DMS 273 (cell line): ENCODE measurements at regions not wholly inside any gene's neighbourhood (a gene's known extent, or its start where the extent isn't known, plus 50 kb on each side); places are given as distances from the start of the nearest gene placed in this dataset.
"Not testable (repeated sequence)": the region's sequence is repeated elsewhere in the genome, so short reads cannot be mapped to it uniquely, and the experiment has no call there.

ENCODE experiments used
- DNase-seq: peaks from one replicate; lab custom pipeline; 2025; ENCODE audit not compliant: unreplicated experiment; lab: John Stamatoyannopoulos, UW

DNA sequence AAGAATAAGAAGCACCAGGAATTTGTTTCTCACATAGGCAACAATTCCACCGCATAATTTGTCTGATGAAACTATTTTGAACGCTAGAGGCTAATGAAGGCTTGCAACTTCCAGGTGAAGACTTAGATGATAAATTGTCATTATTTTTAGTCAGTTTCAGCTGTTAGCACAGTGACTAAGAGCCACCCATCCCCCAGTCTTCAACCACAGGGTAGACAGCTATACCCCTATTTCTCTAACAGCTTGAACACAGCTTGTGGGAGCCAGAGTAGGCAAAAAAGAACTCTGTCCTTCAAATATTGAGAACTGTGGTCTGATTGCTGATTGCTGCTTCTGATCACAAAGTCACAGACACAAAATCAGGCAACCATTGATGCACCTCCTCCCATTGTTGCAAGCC is 1124.8 kb upstream of the PRR20A start:
- no peak for DNase-seq

DNA sequence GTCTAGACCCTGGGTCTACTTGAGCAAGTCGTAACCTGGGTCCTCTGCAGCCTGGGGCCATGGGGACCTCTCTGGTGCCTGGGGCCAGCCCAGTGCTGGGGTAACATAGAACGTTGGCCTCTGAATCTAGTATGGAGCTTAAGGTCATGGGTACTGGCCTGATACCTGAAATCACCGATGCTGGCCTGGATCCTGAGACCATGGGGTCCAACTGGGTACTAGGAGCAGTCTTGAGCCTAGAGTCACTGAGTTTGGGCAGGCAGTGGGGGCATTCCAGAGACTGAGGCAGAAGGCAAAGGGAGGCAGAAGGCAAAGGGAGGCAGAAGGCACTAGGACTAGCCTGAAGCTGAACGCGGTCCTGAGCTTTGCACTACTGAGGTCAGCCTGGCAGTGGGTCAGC is 1121.1 kb upstream of the PRR20A start:
- no peak for DNase-seq

- no peak for DNase-seq
Measured at GRCh38 chr13:56020425-56020824, 1120.3 kb upstream of the PRR20A start.

DNA sequence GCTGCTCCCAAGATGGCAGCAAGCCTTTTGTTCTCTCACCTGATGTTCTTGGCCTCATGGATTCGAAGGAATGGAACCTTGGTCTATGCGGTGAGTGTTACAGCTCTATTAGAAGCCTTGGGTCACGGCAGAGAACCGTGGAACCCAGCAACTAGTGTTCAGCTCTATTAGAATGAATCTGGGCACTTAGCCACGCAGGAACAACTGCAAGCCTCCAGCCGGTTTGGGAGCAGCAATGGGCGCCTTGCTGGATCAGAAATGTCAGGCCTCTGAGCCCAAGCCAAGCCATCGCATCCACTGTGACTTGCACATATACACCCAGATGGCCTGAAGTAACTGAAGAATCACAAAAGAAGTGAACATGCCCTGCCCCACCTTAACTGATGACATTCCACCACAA is 1100.7 kb upstream of the PRR20A start:
- DNase-seq, result no peak

GRCh38 chr13:56066321-56066720 is 1074.4 kb upstream of the PRR20A start:
- no peak for DNase-seq

- peak; percentile 1 for DNase-seq
Measured at GRCh38 chr13:56102641-56103040, 1038.1 kb upstream of the PRR20A start.

DNA sequence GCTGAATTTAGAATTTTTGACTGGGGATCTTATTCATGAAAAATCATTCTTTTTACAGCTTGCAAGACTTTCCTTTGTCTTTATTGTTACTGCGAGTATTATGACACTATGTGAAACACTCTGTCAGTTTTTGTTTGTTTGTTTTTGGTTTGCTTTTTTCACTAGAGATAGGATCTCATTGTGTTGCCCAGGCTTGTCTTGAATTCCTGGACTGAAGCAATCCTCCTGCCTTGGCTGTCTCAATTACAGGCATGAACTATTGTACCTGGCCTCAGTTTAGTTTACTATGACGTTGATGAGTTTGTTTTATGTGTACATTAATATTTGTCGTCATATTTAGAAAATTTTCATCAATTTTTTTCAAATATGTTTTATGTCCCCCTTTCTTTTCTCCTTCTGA is 1030.0 kb upstream of the PRR20A start:
- no peak for DNase-seq

DNA sequence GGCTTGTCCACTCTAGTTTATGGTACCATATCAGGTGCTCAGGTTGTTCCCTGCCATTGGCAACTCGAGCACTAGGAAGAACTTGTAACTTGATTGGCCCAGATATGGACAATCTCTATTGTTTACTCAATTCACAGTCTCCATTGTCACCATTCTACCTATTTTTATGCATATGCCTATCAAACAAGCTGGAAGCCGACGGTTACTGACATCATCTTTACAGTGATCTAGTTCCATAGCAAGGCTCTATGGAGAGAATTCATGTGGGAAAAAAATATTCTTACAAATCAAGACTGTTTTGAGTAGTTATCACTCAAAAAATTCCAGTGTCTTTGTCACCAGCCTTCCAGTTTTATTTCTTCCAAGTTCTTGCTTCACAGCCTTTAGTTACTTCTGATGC is 1006.2 kb upstream of the PRR20A start:
- DNase-seq, result no peak

- DNase-seq, result no peak
Measured at GRCh38 chr13:56166864-56167263, 973.9 kb upstream of the PRR20A start.

- no peak for DNase-seq
Measured at GRCh38 chr13:56168581-56168980, 972.1 kb upstream of the PRR20A start.

DNA sequence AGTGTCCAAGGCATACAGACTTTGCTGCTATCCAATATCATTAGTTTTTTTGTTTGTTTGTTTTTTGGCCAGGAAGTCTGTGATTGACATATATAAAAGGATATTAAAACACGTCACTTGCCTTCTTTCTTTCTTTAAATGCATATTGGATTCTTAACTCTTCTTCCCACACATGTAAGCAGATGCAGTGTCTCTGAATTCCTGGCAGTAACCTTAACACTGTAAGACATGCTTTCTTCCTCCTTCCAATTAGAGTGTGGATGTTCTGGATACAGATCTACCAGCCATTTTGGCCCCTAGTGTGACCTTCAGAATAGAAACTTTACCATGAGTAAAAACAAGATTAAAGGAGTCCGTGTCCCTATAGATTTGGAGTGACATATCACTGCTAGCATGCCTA is 967.4 kb upstream of the PRR20A start:
- DNase-seq, result no peak

DNA sequence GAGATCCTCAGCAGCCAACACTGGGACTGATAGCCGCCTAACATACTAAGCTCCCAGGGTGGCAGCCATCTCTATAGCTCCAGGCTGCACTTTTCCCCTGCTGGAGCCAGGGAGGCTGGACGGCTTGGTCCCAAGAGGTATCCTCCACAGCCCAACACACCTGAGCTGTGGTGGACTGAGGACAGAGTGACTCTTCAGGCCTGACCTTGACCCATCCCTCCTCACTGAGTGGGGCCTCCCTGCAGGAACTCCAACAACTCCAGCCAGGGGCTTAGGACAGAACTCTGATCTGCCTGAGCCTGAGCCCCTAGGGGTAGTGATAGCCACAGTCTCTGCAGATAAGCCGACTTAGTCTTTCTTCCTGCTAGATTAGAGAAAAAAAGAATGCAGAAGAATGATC is 958.1 kb upstream of the PRR20A start:
- no peak for DNase-seq

- no peak for DNase-seq
Measured at GRCh38 chr13:56187331-56187730, 953.4 kb upstream of the PRR20A start.

DNA sequence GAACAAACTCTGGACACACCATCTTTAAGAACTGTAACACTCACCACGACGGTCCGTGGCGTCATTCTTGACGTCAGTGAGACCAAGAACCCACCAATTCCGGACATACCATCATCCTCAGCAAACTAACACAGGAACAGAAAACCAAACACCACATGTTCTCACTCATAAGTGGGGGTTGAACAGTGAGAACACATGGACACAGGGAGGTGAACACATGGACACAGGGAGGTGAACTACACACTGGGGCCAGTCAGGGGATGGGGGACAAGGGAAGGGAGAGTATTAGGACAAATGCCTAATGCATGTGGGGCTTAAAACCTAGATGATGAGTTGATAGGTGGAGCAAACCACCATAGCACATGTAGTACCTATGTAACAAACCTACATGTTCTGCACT is 952.1 kb upstream of the PRR20A start:
- not testable (repeated sequence) for DNase-seq

DNA sequence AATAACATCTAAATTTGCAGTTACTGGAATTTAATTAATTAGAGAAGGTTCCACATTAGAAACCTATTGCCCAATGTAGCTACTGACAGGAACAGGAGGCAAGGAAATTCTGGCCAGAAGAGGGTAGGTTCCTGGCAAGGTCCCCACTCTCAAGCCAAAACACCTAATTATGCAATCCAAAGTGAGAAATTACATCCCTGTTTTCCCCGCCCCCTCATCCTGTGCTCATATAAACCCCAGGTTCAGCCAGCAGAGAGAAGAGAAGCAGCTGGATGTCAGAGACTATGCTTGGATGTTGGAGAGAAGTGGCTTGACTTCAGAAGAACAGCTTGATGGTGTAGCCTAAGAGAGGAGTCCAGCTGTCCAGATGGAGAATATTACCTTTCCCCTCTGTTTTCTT is 951.3 kb upstream of the PRR20A start:
- peak; percentile 9 for DNase-seq

DNA sequence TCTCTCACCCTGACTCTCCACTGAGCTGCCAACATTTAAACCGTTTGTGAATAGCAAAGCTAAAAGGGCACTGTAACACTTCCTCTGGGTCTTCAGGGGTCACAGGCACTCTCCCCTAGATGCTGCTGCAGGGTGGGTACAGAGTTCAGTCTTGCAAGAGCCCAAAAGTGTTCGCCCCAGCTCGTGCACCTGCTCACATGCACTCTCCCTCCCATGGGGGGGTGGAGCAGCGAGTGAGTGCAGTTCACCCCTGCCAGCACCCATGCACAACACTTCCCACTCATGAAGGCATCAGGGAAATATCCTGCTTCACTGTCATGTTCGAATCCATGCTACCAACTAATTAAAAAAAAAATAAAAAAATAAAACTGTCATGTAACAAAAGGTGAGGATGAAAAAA is 950.7 kb upstream of the PRR20A start:
- no peak for DNase-seq

- DNase-seq, result no peak
Measured at GRCh38 chr13:56198350-56198749, 942.4 kb upstream of the PRR20A start.

DNA sequence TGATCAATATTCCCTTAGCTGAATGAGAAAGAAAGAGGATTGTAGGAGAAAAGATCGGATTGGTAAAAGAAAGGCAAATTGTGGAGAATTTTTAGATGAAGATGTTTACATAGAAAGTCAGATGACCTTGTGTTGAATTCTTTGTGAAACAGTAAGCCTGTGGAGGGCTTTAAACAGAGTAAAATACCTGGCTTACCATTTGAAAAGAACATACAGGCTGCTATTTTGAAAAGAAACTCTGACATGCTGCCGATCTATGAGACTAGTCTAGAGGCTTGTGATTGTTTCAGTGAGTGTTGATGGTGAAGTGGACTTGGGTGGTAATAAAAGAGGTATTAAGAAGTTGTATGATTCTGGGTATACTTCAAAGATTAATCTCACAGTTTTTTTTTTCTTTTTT is 938.9 kb upstream of the PRR20A start:
- DNase-seq, result no peak

DNA sequence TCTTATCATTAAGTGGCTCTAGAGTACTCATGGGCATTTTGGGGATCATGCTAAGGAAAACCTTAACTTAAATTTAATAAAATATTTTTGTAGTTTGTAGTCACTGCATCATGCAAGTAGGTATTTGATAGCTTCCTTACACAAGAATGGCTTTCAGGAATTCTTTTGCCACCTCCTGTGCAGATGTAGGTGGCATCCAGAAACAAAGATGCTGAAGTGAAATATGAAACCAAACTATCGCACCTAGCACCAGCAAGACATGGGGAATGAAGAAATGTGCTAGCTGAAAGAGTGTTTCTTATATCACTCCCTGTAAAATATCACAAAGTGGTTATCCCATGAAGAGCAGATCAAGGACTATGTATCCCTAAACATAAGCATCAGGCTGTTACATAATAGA is 924.5 kb upstream of the PRR20A start:
- no peak for DNase-seq

- no peak for DNase-seq
Measured at GRCh38 chr13:56247692-56248091, 893.0 kb upstream of the PRR20A start.

GRCh38 chr13:56271686-56272085 is 869.0 kb upstream of the PRR20A start:
- DNase-seq, result no peak

DNA sequence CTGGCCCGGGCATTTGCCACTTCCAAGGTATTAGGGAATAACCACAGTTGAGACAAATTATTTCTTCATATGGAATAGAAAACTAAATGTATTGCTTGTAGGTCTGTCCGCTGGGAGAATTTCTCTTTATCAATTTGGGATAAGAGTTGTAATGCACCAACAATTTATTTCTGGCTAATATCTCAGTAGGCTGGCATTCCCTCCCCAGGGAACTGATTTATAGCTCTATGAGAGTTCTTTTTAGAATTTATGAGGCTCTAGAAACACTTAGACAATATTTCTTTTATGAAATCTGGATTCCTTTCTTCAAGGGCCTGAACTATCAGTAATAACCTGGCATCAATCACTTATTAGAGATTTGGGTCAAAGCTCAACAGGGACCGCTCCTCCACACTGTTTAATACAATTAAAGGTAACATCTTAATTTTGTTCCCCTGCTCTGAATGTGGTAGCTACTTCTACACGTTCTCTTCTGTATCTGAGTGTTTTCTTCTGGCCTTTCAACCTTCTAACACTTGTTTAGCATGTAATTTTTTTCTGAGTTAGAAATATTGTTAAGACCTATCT is 857.4 kb upstream of the PRR20A start:
- DNase-seq, result no peak

DNA sequence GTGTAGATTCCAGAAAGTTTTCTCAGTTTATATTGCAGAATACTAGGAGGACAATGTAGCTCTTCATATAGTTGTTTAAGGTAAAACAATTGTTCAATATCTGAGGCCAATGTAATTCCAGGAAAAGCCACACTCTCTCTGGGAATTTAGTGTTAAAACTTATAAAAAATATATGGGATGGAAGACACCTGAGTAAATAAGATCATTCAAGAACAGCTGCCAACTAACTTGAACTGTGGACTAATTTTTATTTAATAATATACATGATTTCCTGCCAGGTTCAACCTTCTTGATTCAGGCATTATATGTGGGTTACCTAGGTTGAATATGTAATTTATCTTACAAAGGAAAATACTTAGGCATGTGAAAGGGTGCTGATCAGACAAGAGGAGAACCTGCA is 841.1 kb upstream of the PRR20A start:
- no peak for DNase-seq

- DNase-seq, result no peak
Measured at GRCh38 chr13:56314765-56315164, 826.0 kb upstream of the PRR20A start.
